C4-2B (cell line): ENCODE measurements at regions not wholly inside any gene's neighbourhood (a gene's known extent, or its start where the extent isn't known, plus 50 kb on each side); places are given as distances from the start of the nearest gene placed in this dataset.

Experiments
- ZFX ChIP-seq: fragments of 450-650 bp; IDR thresholded peaks from 2 replicates; pipeline ENCODE4 v1.6.1; 2017
- TF ChIP-seq, protein P1 (sequence below): fragments of 450-650 bp; conservative IDR thresholded peaks from 2 replicates; pipeline ENCODE4 v1.5.1; 2017; ENCODE audit warnings: mild to moderate bottlenecking

DNA sequence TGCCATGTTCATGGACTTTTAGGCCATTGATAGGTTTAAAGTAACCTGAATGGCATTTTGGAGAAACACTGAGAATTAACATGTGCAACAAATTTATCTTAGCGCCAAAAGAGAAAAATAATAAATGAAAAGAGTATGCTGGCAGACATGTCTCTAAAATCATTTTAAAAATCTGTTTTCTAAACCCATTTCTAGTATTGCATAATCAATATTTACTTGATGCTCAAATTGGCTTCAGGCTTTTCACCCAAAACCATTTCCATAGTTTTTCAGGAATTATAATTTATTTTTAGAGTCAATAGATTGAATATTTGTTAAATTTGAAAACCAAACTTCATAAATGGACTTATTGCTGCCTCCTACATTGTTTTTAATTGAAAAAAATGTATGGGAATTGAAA lies 423.0 kb downstream of the PLOD2 start:
- TF ChIP-seq, protein P1, sequence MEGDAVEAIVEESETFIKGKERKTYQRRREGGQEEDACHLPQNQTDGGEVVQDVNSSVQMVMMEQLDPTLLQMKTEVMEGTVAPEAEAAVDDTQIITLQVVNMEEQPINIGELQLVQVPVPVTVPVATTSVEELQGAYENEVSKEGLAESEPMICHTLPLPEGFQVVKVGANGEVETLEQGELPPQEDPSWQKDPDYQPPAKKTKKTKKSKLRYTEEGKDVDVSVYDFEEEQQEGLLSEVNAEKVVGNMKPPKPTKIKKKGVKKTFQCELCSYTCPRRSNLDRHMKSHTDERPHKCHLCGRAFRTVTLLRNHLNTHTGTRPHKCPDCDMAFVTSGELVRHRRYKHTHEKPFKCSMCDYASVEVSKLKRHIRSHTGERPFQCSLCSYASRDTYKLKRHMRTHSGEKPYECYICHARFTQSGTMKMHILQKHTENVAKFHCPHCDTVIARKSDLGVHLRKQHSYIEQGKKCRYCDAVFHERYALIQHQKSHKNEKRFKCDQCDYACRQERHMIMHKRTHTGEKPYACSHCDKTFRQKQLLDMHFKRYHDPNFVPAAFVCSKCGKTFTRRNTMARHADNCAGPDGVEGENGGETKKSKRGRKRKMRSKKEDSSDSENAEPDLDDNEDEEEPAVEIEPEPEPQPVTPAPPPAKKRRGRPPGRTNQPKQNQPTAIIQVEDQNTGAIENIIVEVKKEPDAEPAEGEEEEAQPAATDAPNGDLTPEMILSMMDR, result no peak
- TF ChIP-seq ZFX, result no peak
